Astrocyte of the spinal cord (primary cell): ENCODE measurements at regions not wholly inside any gene's neighbourhood (a gene's known extent, or its start where the extent isn't known, plus 50 kb on each side); places are given as distances from the start of the nearest gene placed in this dataset.

Source experiments
- DNase-seq: peaks from one replicate; pipeline ENCODE4 v3.0.0; 2011; ENCODE audit warnings: low read depth, low spot score
- H3K4me3 ChIP-seq: 2 replicates; pipeline ENCODE4 v1.5.1; 2011; ENCODE audit warnings: low read depth, mild to moderate bottlenecking, low read length, moderate library complexity
- in situ Hi-C: cut with HindIII; loops from 2 replicates; pipeline ENCODE4 v1.10.0; 2017; ENCODE audit warnings: low sequenced_read_pairs
- TF ChIP-seq, protein P1 (sequence below): IDR thresholded peaks from 2 replicates; pipeline ENCODE4 v1.5.1; 2012; ENCODE audit warnings: low read depth, mild to moderate bottlenecking, low read length, inconsistent platforms

DNA sequence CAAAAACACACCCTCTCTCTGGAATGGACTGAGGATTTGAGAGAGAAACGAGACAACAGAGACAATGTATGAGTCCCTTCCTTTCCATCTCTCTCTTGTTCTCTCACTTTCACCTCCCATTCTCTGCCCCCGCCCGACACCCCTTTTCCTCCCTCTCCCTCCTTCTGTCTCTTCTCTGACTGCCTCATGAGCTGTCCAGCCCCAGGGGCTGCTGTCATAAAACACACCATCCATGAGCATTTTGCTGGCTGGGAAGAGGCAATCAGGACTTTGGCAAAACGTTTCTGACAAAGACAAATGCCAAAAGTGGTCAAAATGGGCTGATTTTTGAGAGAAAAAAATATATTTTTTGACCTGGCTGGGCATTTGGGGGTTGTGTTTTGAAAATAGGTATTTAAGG is 377.2 kb downstream of the EN1 start:
- H3K4me3 ChIP-seq: no peak overlapping the region
- TF ChIP-seq, protein P1, sequence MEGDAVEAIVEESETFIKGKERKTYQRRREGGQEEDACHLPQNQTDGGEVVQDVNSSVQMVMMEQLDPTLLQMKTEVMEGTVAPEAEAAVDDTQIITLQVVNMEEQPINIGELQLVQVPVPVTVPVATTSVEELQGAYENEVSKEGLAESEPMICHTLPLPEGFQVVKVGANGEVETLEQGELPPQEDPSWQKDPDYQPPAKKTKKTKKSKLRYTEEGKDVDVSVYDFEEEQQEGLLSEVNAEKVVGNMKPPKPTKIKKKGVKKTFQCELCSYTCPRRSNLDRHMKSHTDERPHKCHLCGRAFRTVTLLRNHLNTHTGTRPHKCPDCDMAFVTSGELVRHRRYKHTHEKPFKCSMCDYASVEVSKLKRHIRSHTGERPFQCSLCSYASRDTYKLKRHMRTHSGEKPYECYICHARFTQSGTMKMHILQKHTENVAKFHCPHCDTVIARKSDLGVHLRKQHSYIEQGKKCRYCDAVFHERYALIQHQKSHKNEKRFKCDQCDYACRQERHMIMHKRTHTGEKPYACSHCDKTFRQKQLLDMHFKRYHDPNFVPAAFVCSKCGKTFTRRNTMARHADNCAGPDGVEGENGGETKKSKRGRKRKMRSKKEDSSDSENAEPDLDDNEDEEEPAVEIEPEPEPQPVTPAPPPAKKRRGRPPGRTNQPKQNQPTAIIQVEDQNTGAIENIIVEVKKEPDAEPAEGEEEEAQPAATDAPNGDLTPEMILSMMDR: no peak
- in situ Hi-C loops: no loop called here
- no peak for DNase-seq

- H3K4me3 ChIP-seq: no peak overlapping the region
- in situ Hi-C loops: no loop called here
- DNase-seq: no peak
- TF ChIP-seq, protein P1: no peak
Measured at GRCh38 chr2:118469103-118469502, 378.3 kb downstream of the EN1 start.

GRCh38 chr2:118464546-118465265 is 376.4 kb downstream of the INSIG2 start:
- DNase-seq: no peak
- TF ChIP-seq, protein P1: no peak
- H3K4me3 ChIP-seq: no peak overlapping the region
- in situ Hi-C loops: no loop called here

DNA sequence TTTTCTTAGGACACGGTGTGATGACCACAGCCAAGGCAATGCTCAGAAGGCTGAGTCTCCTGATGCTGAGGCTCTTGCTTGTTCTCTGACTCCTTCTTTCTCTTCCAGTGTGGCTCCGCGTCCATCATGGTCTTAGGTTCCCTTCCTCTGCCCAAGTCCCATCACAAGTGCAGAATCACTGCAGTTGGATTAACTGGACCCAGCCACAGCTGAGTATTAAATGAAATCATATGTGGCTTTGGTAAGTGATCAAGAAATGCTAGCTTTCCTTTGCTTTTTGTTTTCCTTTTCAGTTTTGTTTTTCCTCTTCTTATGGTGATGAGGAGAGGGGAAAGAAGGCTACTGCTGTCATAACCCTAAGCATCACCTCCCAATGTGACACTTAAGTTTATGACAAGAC is 375.8 kb downstream of the INSIG2 start:
- no peak for DNase-seq
- H3K4me3 ChIP-seq: no peak overlapping the region
- TF ChIP-seq, protein P1: no peak
- in situ Hi-C loops: no loop called here

- TF ChIP-seq, protein P1: no peak
- H3K4me3 ChIP-seq: no peak overlapping the region
- no peak for DNase-seq
- in situ Hi-C loops: no loop called here
Measured at GRCh38 chr2:118460425-118460824, 372.2 kb downstream of the INSIG2 start.

- no peak overlapping the region for H3K4me3 ChIP-seq
- TF ChIP-seq, protein P1: no peak
- in situ Hi-C loops: no loop called here
- no peak for DNase-seq
Measured at GRCh38 chr2:118459426-118459825, 371.2 kb downstream of the INSIG2 start.
